CD4-positive, alpha-beta T cell treated with Interleukin-21 for 1 hour (primary cell): ENCODE measurements at regions not wholly inside any gene's neighbourhood (a gene's known extent, or its start where the extent isn't known, plus 50 kb on each side); places are given as distances from the start of the nearest gene placed in this dataset.

Experiments used
- DNase-seq: peaks from one replicate; pipeline ENCODE4 v3.0.0-alpha.2; 2020

- DNase-seq: no peak
Observed at GRCh38 chr9:107213080-107213479, 70.0 kb upstream of the RAD23B start.

- DNase-seq: peak; percentile 40
Observed at GRCh38 chr9:107213561-107214028, 69.5 kb upstream of the RAD23B start.

- DNase-seq: no peak
Observed at GRCh38 chr9:107214381-107214780, 68.7 kb upstream of the RAD23B start.

- no peak for DNase-seq
Observed at GRCh38 chr9:107214915-107215314, 68.2 kb upstream of the RAD23B start.

GRCh38 chr9:107215381-107215780 is 67.7 kb upstream of the RAD23B start:
- no peak for DNase-seq

- no peak for DNase-seq
Observed at GRCh38 chr9:107216329-107216728, 66.8 kb upstream of the RAD23B start.

GRCh38 chr9:107218829-107219485 is 64.1 kb upstream of the RAD23B start:
- DNase-seq: no peak

- no peak for DNase-seq
Observed at GRCh38 chr9:107219486-107220077, 63.5 kb upstream of the RAD23B start.

GRCh38 chr9:107221321-107221720 is 61.8 kb upstream of the RAD23B start:
- no peak for DNase-seq

GRCh38 chr9:107222020-107222522 is 61.0 kb upstream of the RAD23B start:
- DNase-seq: no peak

- DNase-seq: no peak
Observed at GRCh38 chr9:107223381-107223780, 59.7 kb upstream of the RAD23B start.

GRCh38 chr9:107224252-107224651 is 58.8 kb upstream of the RAD23B start:
- no peak for DNase-seq

GRCh38 chr9:107226421-107226820 is 56.7 kb upstream of the RAD23B start:
- DNase-seq: no peak

- DNase-seq: no peak
Observed at GRCh38 chr9:107227774-107228173, 55.3 kb upstream of the RAD23B start.

GRCh38 chr9:107228496-107229039 is 54.5 kb upstream of the RAD23B start:
- no peak for DNase-seq

- no peak for DNase-seq
Observed at GRCh38 chr9:107229241-107229741, 53.8 kb upstream of the RAD23B start.
